Stimulated activated CD8-positive, alpha-beta memory T cell treated with anti-CD3 and anti-CD28 coated beads, Interleukin-2, amount 100 ng/mL, for 1 hour (primary cell): ENCODE measurements at regions not wholly inside any gene's neighbourhood (a gene's known extent, or its start where the extent isn't known, plus 50 kb on each side); places are given as distances from the start of the nearest gene placed in this dataset.

Experiments used
- DNase-seq, 2 donors: peaks; one replicate each; pipeline ENCODE4 v3.0.0-alpha.2; 2020; ENCODE audit warnings: low read depth in 2 of 2

GRCh38 chrY:19354857-19355173 is 389.7 kb downstream of the KDM5D start:
- DNase-seq: no peak

GRCh38 chrY:19354061-19354856 is 390.3 kb downstream of the KDM5D start:
- no peak for DNase-seq

GRCh38 chrY:19351616-19352015 is 392.9 kb downstream of the KDM5D start:
- DNase-seq: no peak

- no peak for DNase-seq
Measured at GRCh38 chrY:19321701-19322100, 422.8 kb downstream of the KDM5D start.

- DNase-seq: no peak
Measured at GRCh38 chrY:19319135-19319534, 425.4 kb downstream of the KDM5D start.

- no peak for DNase-seq
Measured at GRCh38 chrY:19317271-19317987, 427.1 kb downstream of the KDM5D start.

GRCh38 chrY:19307627-19308026 is 436.9 kb downstream of the KDM5D start:
- DNase-seq: no peak

GRCh38 chrY:19303136-19303535 is 441.4 kb downstream of the KDM5D start:
- DNase-seq: no peak

- no peak for DNase-seq
Measured at GRCh38 chrY:19290925-19291324, 453.6 kb downstream of the KDM5D start.

- DNase-seq: no peak
Measured at GRCh38 chrY:19274076-19274475, 470.4 kb downstream of the KDM5D start.

GRCh38 chrY:19268331-19268730 is 476.2 kb downstream of the KDM5D start:
- DNase-seq: no peak

- DNase-seq: no peak
Measured at GRCh38 chrY:19265404-19265803, 479.1 kb downstream of the KDM5D start.

- DNase-seq: no peak
Measured at GRCh38 chrY:19262310-19262709, 482.2 kb downstream of the KDM5D start.

- DNase-seq: peak in 1 of 2 donors; percentile 12
Measured at GRCh38 chrY:19232276-19232994, 458.9 kb upstream of the HSFY2 start.

GRCh38 chrY:19220784-19221183 is 447.2 kb upstream of the HSFY2 start:
- DNase-seq: no peak

GRCh38 chrY:19208915-19209314 is 435.4 kb upstream of the HSFY2 start:
- no peak for DNase-seq

- DNase-seq: no peak
Measured at GRCh38 chrY:19207048-19207447, 433.5 kb upstream of the HSFY2 start.

GRCh38 chrY:19180824-19181223 is 407.3 kb upstream of the HSFY2 start:
- DNase-seq: no peak

GRCh38 chrY:19168202-19168565 is 394.6 kb upstream of the HSFY2 start:
- DNase-seq: no peak

- DNase-seq: no peak
Measured at GRCh38 chrY:19167319-19168201, 394.0 kb upstream of the HSFY2 start.

GRCh38 chrY:19148783-19149182 is 375.2 kb upstream of the HSFY2 start:
- DNase-seq: no peak

GRCh38 chrY:19146296-19146695 is 372.8 kb upstream of the HSFY2 start:
- DNase-seq: no peak
